Heart right ventricle (tissue), 16 donors: ENCODE measurements at regions not wholly inside any gene's neighbourhood (a gene's known extent, or its start where the extent isn't known, plus 50 kb on each side); places are given as distances from the start of the nearest gene placed in this dataset.

ENCODE experiments used
- ATAC-seq, 8 donors: fragments of 200-7000 bp; cut with Tn5 transposase; one replicate each; pipeline ENCODE4 v1.9.1; 2020; ENCODE audit warnings: mild to moderate bottlenecking in 8 of 8, moderate library complexity in 8 of 8, moderate number of reproducible peaks in 1 of 8
- DNase-seq, 2 donors: peaks; one replicate each; pipeline ENCODE4 v3.0.0-alpha.2; 2020
- H3K27ac ChIP-seq, 10 donors: fragments of 200-600 bp; sonication (generic) in 2 of 10; one replicate each; pipeline versions ENCODE4 v1.5.0 to v1.8.0; 2020 to 2022; ENCODE audit warnings: mild to moderate bottlenecking in 3 of 10
- H3K27me3 ChIP-seq, 7 donors: fragments of 200-600 bp; one replicate each; pipeline ENCODE4 v1.8.0; 2021 to 2022; ENCODE audit warnings: mild to moderate bottlenecking in 2 of 7
- H3K36me3 ChIP-seq, 9 donors: fragments of 200-600 bp; sonication (generic) in 1 of 9; one replicate each; pipeline versions ENCODE4 v1.5.0 to v1.8.0; 2020 to 2022; ENCODE audit warnings: mild to moderate bottlenecking in 2 of 9
- H3K4me1 ChIP-seq, 9 donors: fragments of 200-600 bp; sonication (generic) in 1 of 9; one replicate each; pipeline versions ENCODE4 v1.5.0 to v1.8.0; 2020 to 2022; ENCODE audit warnings: mild to moderate bottlenecking in 4 of 9
- H3K4me3 ChIP-seq, 10 donors: fragments of 200-600 bp; sonication (generic) in 2 of 10; one replicate each; pipeline versions ENCODE4 v1.5.0 to v1.8.0; 2020 to 2022; ENCODE audit warnings: mild to moderate bottlenecking in 7 of 10, moderate library complexity in 2 of 10
- H3K9me3 ChIP-seq, 11 donors: fragments of 200-600 bp in 10 of 11; sonication (generic) in 2 of 11; one replicate each; pipeline versions ENCODE4 v1.5.0 to v1.8.0; 2013 to 2022; ENCODE audit warnings: mild to moderate bottlenecking in 2 of 11, control low read depth in 1 of 11, moderate library complexity in 1 of 11
- CTCF ChIP-seq, 9 donors: fragments of 200-600 bp; sonication (generic) in 2 of 9; IDR thresholded peaks; one replicate each; pipeline versions ENCODE4 v1.5.0 to v1.8.0; 2021 to 2022; ENCODE audit warnings: antibody characterized with exemption in 9 of 9, mild to moderate bottlenecking in 5 of 9, moderate library complexity in 1 of 9
- WGBS, 2 donors: extraction: QIAGEN DNeasy Blood & Tissue Kit; methylation state at CpG; one replicate each; pipeline ENCODE4 v1.1.7; 2013; ENCODE audit warnings: inconsistent platforms in 1 of 2; 5-methylcytosine and 5-hydroxymethylcytosine counted together
- intact Hi-C, 10 donors: fragments of 100-400 bp; cut with DNase I; formaldehyde crosslinking; loops; one replicate each; pipeline versions ENCODE4 v1.11.1 to v1.14.2; 2022
- donor health status: Arrhythmogenic right ventricular cardiomyopathy.
- donor health status: ischemic (EF 13 %, LVEDD 7.1; RV severe dilation, severe dysfunction).
- donor health status: healthy with polysubstance abuse.
- donor health status: DM: no; HTN: yes; CAD: no.
- donor health status: DM: no; HTN: no; CAD: no.
- donor health status: ischemic (EF 25% LVEDD 6.9; RV normal size, moderate dysfunction).
- donor health status: ischemic (EF 25% LVEDD 5.7; RV mildly dilated, moderate dysfunction).
- donor health status: healthy.
- donor health status: DM: yes; HTN: yes; CAD: no.
- donor health status: Ischemic cardiomyopathy.
- donor health status: ischemic (EF 35%, LVEDD 5.7; RV mildly dilated, moderate dysfunction).
- donor health status: nonischemic (EF 11% LVEDD 7.7; RV severe dilation, severe dysfunction).
- donor health status: DM: yes; HTN: yes; CAD: no.
- donor health status: PGD.
- donor health status: ischemic (EF 29% LVEDD 5.4; RV normal size, mild dysfunction).
- donor health status: nonischemic (EF 23%, LVEDD 6.1; RV moderate dilation, normal function).

GRCh38 chr11:128133501-128133900 is 453.9 kb downstream of the ETS1 start:
- intact Hi-C loops: no loop called here
- no peak overlapping the region for H3K27ac ChIP-seq
- peaks cover 0 to 4% (median 0%) of the 10 kb centered on the region in 7 donors for H3K27me3 ChIP-seq
- TF ChIP-seq CTCF (IDR thresholded peaks at IDR 0.05): peak in 2 of 9 donors; percentile 16 to 18
- 47 to 51% methylated on average over 3 of the region's 3 CpGs for WGBS, 2 donors
- H3K9me3 ChIP-seq: no peaks in the 10 kb centered on the region
- H3K36me3 ChIP-seq: no peaks in the 10 kb centered on the region
- H3K4me1 ChIP-seq: peaks cover 0 to 11% (median 0%) of the 10 kb centered on the region in 9 donors
- no peak overlapping the region for H3K4me3 ChIP-seq
- ATAC-seq (peak in 3 of 8 donors; percentile 35 to 53 (median 35)), DNase-seq (no peak)

- intact Hi-C loops: no loop called here
- Histone ChIP-seq H3K27me3 (no peaks in the 10 kb centered on the region), H3K9me3 (no peaks in the 10 kb centered on the region), H3K4me3 (no peak overlapping the region), H3K36me3 (no peaks in the 10 kb centered on the region), H3K4me1 (peaks cover 0 to 11% (median 0%) of the 10 kb centered on the region in 9 donors), H3K27ac (no peak overlapping the region)
- no peak for ATAC-seq
- no peak for DNase-seq
- no peak for TF ChIP-seq CTCF (IDR thresholded peaks at IDR 0.05)
Measured at GRCh38 chr11:128130052-128130451, 457.3 kb downstream of the ETS1 start.

- Histone ChIP-seq H3K4me3 (no peak overlapping the region), H3K27me3 (no peaks in the 10 kb centered on the region), H3K4me1 (no peaks in the 10 kb centered on the region), H3K9me3 (no peaks in the 10 kb centered on the region), H3K27ac (no peak overlapping the region), H3K36me3 (no peaks in the 10 kb centered on the region)
- DNase-seq (no peak), ATAC-seq (no peak)
- WGBS, 2 donors: 90 to 92% methylated on average over 3 of the region's 3 CpGs
- no peak for TF ChIP-seq CTCF (IDR thresholded peaks at IDR 0.05)
- intact Hi-C loops: no loop called here
Measured at GRCh38 chr11:128125723-128126122, 461.6 kb downstream of the ETS1 start.

- Histone ChIP-seq H3K9me3 (peaks cover 0 to 8% (median 0%) of the 10 kb centered on the region in 11 donors), H3K4me3 (peak overlapping the region in 1 of 10 donors; percentile 3), H3K4me1 (peaks cover 0 to 17% (median 10%) of the 10 kb centered on the region in 9 donors), H3K36me3 (no peaks in the 10 kb centered on the region), H3K27me3 (peaks cover 0 to 9% (median 0%) of the 10 kb centered on the region in 7 donors), H3K27ac (peak overlapping the region in 2 of 10 donors; percentile 5 to 33)
- ATAC-seq: peak in 6 of 8 donors; percentile 35 to 67 (median 44)
- no peak for TF ChIP-seq CTCF (IDR thresholded peaks at IDR 0.05)
- intact Hi-C loops: no loop called here
- WGBS, 2 donors: 14 to 18% methylated on average over 7 of the region's 7 CpGs
- DNase-seq: peak in 1 of 2 donors; percentile 6
Measured at GRCh38 chr11:128116885-128117284, 470.5 kb downstream of the ETS1 start.
